NCI-H146 treated with DMSO at 0.1 percent for 48 hours (cell line): ENCODE measurements at regions not wholly inside any gene's neighbourhood (a gene's known extent, or its start where the extent isn't known, plus 50 kb on each side); places are given as distances from the start of the nearest gene placed in this dataset.
"Not testable (repeated sequence)": the region's sequence is repeated elsewhere in the genome, so short reads cannot be mapped to it uniquely, and the experiment has no call there.

Experiments
- DNase-seq: peaks from one replicate; lab custom pipeline; 2025; ENCODE audit not compliant: unreplicated experiment; lab: John Stamatoyannopoulos, UW

GRCh38 chr21:28877318-28877884, 115.3 kb downstream of the LTN1 start:
- no peak for DNase-seq

- DNase-seq: no peak
Observed at GRCh38 chr21:28875078-28875477, 117.6 kb downstream of the LTN1 start.

- DNase-seq: no peak
Observed at GRCh38 chr21:28872218-28872617, 120.5 kb downstream of the LTN1 start.

GRCh38 chr21:28871388-28872010, 121.2 kb downstream of the LTN1 start:
- no peak for DNase-seq

DNA sequence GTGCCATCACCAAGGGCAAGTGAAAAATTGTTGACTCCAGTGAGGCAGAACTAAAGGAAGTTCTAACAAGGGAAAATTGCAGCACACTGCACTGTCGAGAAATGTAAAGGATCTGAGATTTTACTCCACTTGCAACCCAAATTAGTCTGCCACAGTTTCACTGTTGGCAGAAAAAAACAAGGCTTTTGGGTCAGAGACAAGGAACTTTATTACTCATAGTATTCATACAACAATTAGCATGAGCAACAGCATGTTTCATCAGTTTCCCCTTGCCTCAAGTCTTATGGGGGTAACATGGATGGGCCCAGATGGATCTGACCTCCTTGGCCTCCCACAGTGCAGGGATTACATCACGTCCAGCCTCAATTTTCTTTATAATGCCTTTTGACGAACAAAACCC, 125.3 kb downstream of the LTN1 start:
- no peak for DNase-seq

DNA sequence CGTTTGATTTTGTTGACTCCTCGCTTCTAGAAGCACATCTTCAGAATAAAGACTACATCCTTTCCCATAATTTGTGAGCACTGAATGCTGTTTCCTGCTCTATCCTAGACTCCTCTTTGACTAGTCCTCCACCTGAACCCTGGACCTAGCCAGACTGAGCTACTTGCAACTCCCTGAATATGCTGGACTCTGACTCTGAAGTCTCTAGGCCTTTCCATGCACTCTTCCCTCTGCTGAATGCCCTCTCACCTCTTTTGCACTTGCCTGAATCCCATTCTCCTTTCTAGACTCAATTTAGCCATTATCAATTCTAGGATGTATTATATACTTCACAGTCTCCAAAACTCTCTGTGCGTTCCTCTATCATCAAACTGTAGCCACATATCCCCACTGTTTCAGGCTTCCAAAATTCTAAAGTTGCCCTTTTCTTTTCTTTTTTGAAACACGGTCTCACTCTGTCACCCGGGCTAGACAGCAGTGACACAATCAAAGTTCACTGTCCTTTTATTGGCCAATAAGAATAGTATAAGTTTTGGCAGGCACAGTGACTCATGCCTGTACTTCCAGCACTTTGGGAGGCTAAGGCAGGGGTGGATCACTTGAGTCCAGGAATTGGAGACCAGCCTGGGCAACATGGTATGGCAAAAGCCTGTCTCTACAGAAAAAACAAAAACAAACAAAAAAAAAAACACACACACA, 127.0 kb downstream of the LTN1 start:
- DNase-seq: no peak

DNA sequence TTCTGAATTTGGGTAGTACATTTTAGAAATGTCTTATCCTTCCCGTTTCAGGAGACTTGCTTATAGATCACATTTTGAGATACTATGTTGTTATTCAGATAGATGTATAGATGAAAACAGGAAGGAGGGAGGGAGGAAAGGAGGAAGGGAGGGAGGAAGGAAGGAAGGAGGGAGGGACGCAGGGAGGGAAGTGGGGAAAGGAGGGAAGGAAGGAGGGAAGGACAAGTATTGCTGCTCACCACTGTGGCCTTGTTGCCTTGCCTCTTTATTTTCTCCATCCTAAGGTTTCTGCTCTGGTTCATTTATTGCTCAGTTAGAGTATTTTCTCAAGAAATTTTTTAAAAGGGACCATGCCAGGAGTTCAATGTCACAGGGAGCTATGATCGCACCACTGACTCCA, 134.3 kb downstream of the LTN1 start:
- DNase-seq: no peak

DNA sequence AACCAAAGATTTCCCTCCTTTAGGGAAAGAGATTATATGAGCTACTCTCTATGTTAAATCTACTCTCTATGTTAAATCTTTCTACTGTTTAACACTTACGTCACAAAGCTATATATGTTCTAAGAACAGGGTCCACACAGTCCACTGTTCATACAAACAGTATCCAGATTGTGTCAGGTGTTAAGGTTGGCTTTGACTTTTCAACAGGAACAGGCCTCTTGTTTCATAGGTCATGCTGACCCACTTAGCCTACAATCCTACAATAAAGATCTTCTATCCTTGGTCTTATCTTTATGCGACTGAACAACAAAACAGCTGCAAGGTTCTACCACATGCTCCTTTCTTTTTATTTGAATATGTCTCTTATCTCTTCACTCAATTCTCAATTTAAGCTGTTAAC, 134.9 kb downstream of the LTN1 start:
- no peak for DNase-seq

- DNase-seq: no peak
Observed at GRCh38 chr21:28856588-28857250, 136.0 kb downstream of the LTN1 start.

GRCh38 chr21:28852706-28853105, 140.0 kb downstream of the LTN1 start:
- no peak for DNase-seq

GRCh38 chr21:28851645-28852044, 141.0 kb downstream of the LTN1 start:
- no peak for DNase-seq

DNA sequence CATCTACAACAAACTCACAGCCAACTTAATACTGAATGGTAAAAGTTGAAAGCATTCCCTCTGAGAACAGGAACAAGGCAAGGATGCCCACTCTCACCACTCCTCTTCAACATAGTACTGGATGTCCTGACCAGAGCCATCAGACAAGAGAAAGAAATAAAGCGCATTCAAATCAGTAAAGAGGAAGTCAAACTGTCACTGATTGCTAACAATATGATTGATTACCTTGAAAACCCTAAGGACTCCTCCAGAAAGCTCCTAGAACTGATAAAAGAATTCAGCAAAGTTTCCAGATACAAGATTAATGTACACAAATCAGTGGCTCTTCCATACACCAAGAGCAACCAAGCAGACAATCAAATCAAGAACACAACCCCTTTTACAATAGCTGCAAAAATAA, 153.4 kb downstream of the LTN1 start:
- DNase-seq: not testable (repeated sequence)

- DNase-seq: not testable (repeated sequence)
Observed at GRCh38 chr21:28837426-28837825, 155.3 kb downstream of the LTN1 start.

GRCh38 chr21:28836588-28836987, 156.1 kb downstream of the LTN1 start:
- DNase-seq: not testable (repeated sequence)

DNA sequence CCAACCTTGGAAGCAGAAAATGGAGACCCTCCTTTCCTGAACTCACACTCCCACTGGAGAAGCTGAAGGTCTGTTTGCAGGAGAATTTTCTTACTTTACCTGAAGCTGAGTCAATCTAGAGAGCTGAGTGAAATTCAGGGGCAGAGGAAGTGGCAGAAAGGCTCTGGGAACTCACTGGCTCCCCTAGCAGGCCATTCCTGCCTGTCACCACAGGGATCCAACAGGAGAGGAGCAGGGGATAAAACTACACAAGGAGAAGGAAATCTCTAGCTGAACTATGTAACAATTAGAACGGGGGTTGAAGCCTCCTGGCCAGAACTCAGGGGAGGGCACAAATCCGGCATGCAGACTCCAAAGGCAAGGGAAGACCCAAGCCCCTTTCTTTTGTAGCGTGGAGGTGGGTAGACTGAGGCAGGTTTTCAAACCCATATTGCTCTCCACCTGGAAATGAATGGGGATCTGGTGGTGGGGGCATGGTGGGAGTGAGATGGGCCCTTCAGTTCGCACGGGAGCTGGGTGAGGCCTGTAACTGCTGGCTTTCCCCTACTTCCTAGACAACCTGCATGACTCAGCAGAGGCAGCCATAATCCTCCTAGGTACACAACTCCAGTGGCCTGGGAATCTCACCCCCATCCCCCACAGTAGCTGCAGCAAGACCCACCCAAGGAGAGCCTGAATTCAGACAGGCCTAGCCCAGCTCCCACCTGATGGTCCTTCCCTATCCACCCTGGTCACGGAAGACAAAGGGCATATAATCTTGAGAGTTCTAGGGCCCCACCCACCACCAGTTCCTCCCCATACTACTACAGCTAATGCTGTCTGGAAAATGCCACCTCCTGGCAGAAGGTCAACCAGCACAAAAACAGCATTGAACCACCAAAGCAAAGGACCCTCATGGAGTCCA, 158.1 kb downstream of the LTN1 start:
- DNase-seq: no peak

DNA sequence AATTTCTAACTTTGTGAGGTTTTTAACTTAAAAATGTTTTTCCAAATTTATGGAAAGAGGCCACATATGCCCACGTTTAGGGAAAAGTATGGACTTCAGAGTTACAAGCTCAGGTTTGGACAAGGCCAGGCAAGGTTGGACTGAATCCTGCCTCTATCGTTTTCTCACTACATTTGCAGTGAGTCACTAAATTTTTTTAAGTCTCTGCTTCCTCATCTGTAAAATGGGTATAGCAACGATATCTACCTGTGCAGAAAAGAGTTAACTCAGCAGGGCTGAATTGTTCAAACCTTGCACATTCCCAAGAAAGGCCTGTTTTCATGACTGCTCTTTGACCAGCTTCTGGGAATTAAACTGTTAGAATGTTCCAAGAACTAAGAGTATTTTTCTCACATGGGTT, 159.1 kb downstream of the LTN1 start:
- no peak for DNase-seq

GRCh38 chr21:28833182-28833581, 159.5 kb downstream of the LTN1 start:
- DNase-seq: no peak

- no peak for DNase-seq
Observed at GRCh38 chr21:28832715-28833061, 160.0 kb downstream of the LTN1 start.

DNA sequence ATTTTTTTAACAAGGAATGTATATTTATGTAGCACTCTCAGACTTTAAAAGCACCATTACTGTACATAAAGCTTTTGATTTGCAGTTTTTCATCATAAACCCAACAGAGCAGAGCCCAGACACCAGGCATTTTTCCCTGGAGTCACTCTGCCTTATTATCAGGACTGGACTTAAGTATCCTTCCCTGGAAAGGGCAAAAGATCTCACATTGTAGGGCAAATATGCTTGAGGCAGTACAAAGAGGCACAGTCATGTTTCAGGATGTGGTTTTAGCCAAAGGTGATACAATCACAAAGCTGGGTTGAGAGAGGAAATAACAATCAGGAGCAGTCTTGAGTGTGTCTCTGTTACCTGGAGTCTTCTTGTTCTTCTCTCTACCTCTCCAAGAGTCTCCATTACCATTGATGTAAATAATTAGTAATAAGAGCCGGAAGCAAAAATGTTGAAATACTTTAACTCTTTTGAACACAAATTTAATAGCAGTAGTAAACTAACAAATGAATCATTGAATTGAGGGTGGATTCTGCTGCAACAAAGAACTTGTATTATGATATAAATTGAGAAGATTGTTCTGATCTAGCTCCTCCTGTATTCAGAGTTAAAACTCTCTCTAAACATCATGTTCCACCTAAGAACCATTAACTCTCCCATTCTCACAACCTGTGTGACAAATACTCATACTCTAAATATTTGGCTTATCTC, 160.5 kb downstream of the LTN1 start:
- no peak for DNase-seq

GRCh38 chr21:28828981-28829380, 163.7 kb downstream of the LTN1 start:
- DNase-seq: no peak

GRCh38 chr21:28828021-28828420, 164.7 kb downstream of the LTN1 start:
- DNase-seq: no peak
